ENCODE measurements at regions not wholly inside any gene's neighbourhood (a gene's known extent, or its start where the extent isn't known, plus 50 kb on each side); places are given as distances from the start of the nearest gene placed in this dataset.
"Not testable (repeated sequence)": the region's sequence is repeated elsewhere in the genome, so short reads cannot be mapped to it uniquely, and the experiment has no call there.

- DNase-seq (ENCODE audit: low read depth) = no peak
- in situ Hi-C loops (cut with HindIII; ENCODE audit: low sequenced_read_pairs) = no loop called here
- H3K4me3 ChIP-seq (ENCODE audit: low read depth, low read length) = no peak overlapping the region
- TF ChIP-seq CTCF (IDR thresholded peaks at IDR 0.05; ENCODE audit: low read depth, low read length, missing control alignments) = no peak
These were observed 348.0 kb upstream of the TARS1 start for GRCh38 chr5:33092719-33093118.

GRCh38 chr5:33102551-33102950, 338.2 kb upstream of the TARS1 start:
- TF ChIP-seq CTCF (IDR thresholded peaks at IDR 0.05; ENCODE audit: low read depth, low read length, missing control alignments) = no peak
- H3K4me3 ChIP-seq (ENCODE audit: low read depth, low read length) = no peak overlapping the region
- in situ Hi-C loops (cut with HindIII; ENCODE audit: low sequenced_read_pairs) = no loop called here
- peak; percentile 49 for DNase-seq (ENCODE audit: low read depth)

- no peak for DNase-seq (ENCODE audit: low read depth)
- no peak overlapping the region for H3K4me3 ChIP-seq (ENCODE audit: low read depth, low read length)
- in situ Hi-C loops (cut with HindIII; ENCODE audit: low sequenced_read_pairs) = no loop called here
- TF ChIP-seq CTCF (IDR thresholded peaks at IDR 0.05; ENCODE audit: low read depth, low read length, missing control alignments) = no peak
These were observed 335.2 kb upstream of the TARS1 start for GRCh38 chr5:33105521-33105941.

- H3K4me3 ChIP-seq (ENCODE audit: low read depth, low read length); DNase-seq (ENCODE audit: low read depth); in situ Hi-C loops (cut with HindIII; ENCODE audit: low sequenced_read_pairs): not testable (repeated sequence)
These were observed 330.3 kb upstream of the TARS1 start for GRCh38 chr5:33110496-33110895.

- no peak for TF ChIP-seq CTCF (IDR thresholded peaks at IDR 0.05; ENCODE audit: low read depth, low read length, missing control alignments)
- in situ Hi-C loops (cut with HindIII; ENCODE audit: low sequenced_read_pairs) = no loop called here
- H3K4me3 ChIP-seq (ENCODE audit: low read depth, low read length) = no peak overlapping the region
- no peak for DNase-seq (ENCODE audit: low read depth)
These were observed 326.4 kb upstream of the TARS1 start for GRCh38 chr5:33114361-33114760.

GRCh38 chr5:33115467-33115866, 325.3 kb upstream of the TARS1 start:
- in situ Hi-C loops (cut with HindIII; ENCODE audit: low sequenced_read_pairs) = no loop called here
- no peak for DNase-seq (ENCODE audit: low read depth)
- TF ChIP-seq CTCF (IDR thresholded peaks at IDR 0.05; ENCODE audit: low read depth, low read length, missing control alignments) = no peak
- H3K4me3 ChIP-seq (ENCODE audit: low read depth, low read length) = no peak overlapping the region

- no peak overlapping the region for H3K4me3 ChIP-seq (ENCODE audit: low read depth, low read length)
- no peak for TF ChIP-seq CTCF (IDR thresholded peaks at IDR 0.05; ENCODE audit: low read depth, low read length, missing control alignments)
- DNase-seq (ENCODE audit: low read depth) = no peak
- in situ Hi-C loops (cut with HindIII; ENCODE audit: low sequenced_read_pairs) = no loop called here
These were observed 321.9 kb upstream of the TARS1 start for GRCh38 chr5:33118761-33119415.

Data from astrocyte of the cerebellum (primary cell).